ENCODE measurements at regions not wholly inside any gene's neighbourhood (a gene's known extent, or its start where the extent isn't known, plus 50 kb on each side); places are given as distances from the start of the nearest gene placed in this dataset.

DNA sequence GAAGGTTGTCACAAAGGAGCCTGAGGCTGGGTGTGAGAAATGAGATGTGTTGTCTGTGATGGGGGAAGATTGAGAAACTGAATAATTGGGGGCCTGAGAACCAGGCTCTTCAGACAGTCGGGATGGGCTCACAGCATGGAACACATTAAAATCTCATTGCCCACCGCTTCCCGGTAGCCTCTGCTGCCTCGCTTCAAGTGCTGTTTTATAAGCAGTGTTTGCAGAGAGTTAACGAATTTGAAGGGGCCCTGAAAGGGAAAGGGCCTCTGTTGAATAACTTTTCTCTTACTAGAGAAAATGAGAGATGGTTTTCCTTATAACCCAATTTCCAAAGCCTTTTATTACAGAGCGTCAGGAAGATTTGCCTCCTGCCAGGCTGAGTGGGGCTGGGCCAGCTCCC is 258.8 kb upstream of the ASIC2 start:
- TF ChIP-seq CTCF (IDR thresholded peaks at IDR 0.05; ENCODE audit: low read depth, low read length) (no peak), EZH2phosphoT487 (IDR thresholded peaks at IDR 0.05; ENCODE audit: low read depth) (no peak)

Data from OCI-LY3 (cell line).